HFFc6 (cell line): ENCODE measurements at regions not wholly inside any gene's neighbourhood (a gene's known extent, or its start where the extent isn't known, plus 50 kb on each side); places are given as distances from the start of the nearest gene placed in this dataset.
A peak's percentile ranks its signal among the peaks of the same experiment; 100 is the strongest.

Source experiments
- DNase-seq: peaks from one replicate; pipeline ENCODE4 v3.0.0-alpha.2; 2018
- H3K27ac Mint-ChIP-seq: 2 replicates; pipeline ENCODE4 v1.8.0; 2020; ENCODE audit warnings: mild to moderate bottlenecking, mixed read lengths
- H3K27me3 Mint-ChIP-seq: 2 replicates; pipeline ENCODE4 v1.8.0; 2021; ENCODE audit warnings: mild to moderate bottlenecking, moderate library complexity, mixed read lengths; ENCODE audit not compliant: insufficient read depth
- H3K36me3 Mint-ChIP-seq: 2 replicates; pipeline ENCODE4 v1.8.0; 2021; ENCODE audit warnings: low read depth, mixed read lengths
- H3K4me1 Mint-ChIP-seq: 2 replicates; pipeline ENCODE4 v1.8.0; 2020; ENCODE audit warnings: low read depth, mixed read lengths
- H3K4me3 Mint-ChIP-seq: 2 replicates; pipeline ENCODE4 v1.8.0; 2020; ENCODE audit warnings: mild to moderate bottlenecking, moderate library complexity, mixed read lengths
- H3K9me3 Mint-ChIP-seq: 2 replicates; pipeline ENCODE4 v1.8.0; 2020; ENCODE audit warnings: mild to moderate bottlenecking, mixed read lengths
- TF ChIP-seq, protein P1 (sequence below): fragments of 200-600 bp; sonication (generic); IDR thresholded peaks from 2 replicates; pipeline ENCODE4 v1.5.0; 2021; ENCODE audit warnings: antibody characterized with exemption, mild to moderate bottlenecking

- no peak overlapping the region for H3K4me3 Mint-ChIP-seq
- H3K27me3 Mint-ChIP-seq, result no peaks in the 10 kb centered on the region
- no peaks in the 10 kb centered on the region for H3K36me3 Mint-ChIP-seq
- H3K4me1 Mint-ChIP-seq, result peaks cover 10% of the 10 kb centered on the region
- DNase-seq, result peak; percentile 64
- H3K27ac Mint-ChIP-seq, result no peak overlapping the region; the same call in 1 of the 2 replicates
- TF ChIP-seq, protein P1, sequence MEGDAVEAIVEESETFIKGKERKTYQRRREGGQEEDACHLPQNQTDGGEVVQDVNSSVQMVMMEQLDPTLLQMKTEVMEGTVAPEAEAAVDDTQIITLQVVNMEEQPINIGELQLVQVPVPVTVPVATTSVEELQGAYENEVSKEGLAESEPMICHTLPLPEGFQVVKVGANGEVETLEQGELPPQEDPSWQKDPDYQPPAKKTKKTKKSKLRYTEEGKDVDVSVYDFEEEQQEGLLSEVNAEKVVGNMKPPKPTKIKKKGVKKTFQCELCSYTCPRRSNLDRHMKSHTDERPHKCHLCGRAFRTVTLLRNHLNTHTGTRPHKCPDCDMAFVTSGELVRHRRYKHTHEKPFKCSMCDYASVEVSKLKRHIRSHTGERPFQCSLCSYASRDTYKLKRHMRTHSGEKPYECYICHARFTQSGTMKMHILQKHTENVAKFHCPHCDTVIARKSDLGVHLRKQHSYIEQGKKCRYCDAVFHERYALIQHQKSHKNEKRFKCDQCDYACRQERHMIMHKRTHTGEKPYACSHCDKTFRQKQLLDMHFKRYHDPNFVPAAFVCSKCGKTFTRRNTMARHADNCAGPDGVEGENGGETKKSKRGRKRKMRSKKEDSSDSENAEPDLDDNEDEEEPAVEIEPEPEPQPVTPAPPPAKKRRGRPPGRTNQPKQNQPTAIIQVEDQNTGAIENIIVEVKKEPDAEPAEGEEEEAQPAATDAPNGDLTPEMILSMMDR, result peak; percentile 97
- H3K9me3 Mint-ChIP-seq, result no peaks in the 10 kb centered on the region
Observed at GRCh38 chr1:221203224-221204054, 324.2 kb downstream of the HLX start.

GRCh38 chr1:221204055-221204833 lies 325.0 kb downstream of the HLX start:
- no peaks in the 10 kb centered on the region; the same call in 1 of the 2 replicates for H3K9me3 Mint-ChIP-seq

GRCh38 chr1:221206076-221206475 lies 326.8 kb downstream of the HLX start:
- no peaks in the 10 kb centered on the region for H3K36me3 Mint-ChIP-seq
- H3K27ac Mint-ChIP-seq, result no peak overlapping the region
- no peaks in the 10 kb centered on the region for H3K27me3 Mint-ChIP-seq
- TF ChIP-seq, protein P1, result no peak
- no peaks in the 10 kb centered on the region; the same call in 1 of the 2 replicates for H3K9me3 Mint-ChIP-seq
- H3K4me3 Mint-ChIP-seq, result no peak overlapping the region
- no peak for DNase-seq
- peaks cover 10% of the 10 kb centered on the region for H3K4me1 Mint-ChIP-seq

More at GRCh38 chr1:221204055-221204833, 325.0 kb downstream of the HLX start:
- H3K4me3 Mint-ChIP-seq, result no peak overlapping the region
- H3K4me1 Mint-ChIP-seq, result peaks cover 10% of the 10 kb centered on the region
- no peak for DNase-seq
- H3K36me3 Mint-ChIP-seq, result no peaks in the 10 kb centered on the region
- H3K27ac Mint-ChIP-seq, result no peak overlapping the region
- TF ChIP-seq, protein P1, result no peak
- H3K27me3 Mint-ChIP-seq, result no peaks in the 10 kb centered on the region

GRCh38 chr1:221212926-221213325 lies 333.7 kb downstream of the HLX start:
- TF ChIP-seq, protein P1, result no peak
- Mint-ChIP-seq H3K9me3 (no peaks in the 10 kb centered on the region; the same call in 1 of the 2 replicates), H3K4me3 (no peak overlapping the region), H3K4me1 (peaks cover 15% of the 10 kb centered on the region), H3K36me3 (no peaks in the 10 kb centered on the region), H3K27ac (no peak overlapping the region), H3K27me3 (peaks cover 3% of the 10 kb centered on the region)
- DNase-seq, result no peak

- peaks cover 15% of the 10 kb centered on the region for H3K4me1 Mint-ChIP-seq
- TF ChIP-seq, protein P1, result no peak
- H3K27ac Mint-ChIP-seq, result no peak overlapping the region
- no peak overlapping the region for H3K4me3 Mint-ChIP-seq
- no peaks in the 10 kb centered on the region for H3K9me3 Mint-ChIP-seq
- H3K27me3 Mint-ChIP-seq, result peaks cover 3% of the 10 kb centered on the region; the same call in 1 of the 2 replicates
- no peak for DNase-seq
- no peaks in the 10 kb centered on the region for H3K36me3 Mint-ChIP-seq
Observed at GRCh38 chr1:221217029-221217428, 337.8 kb downstream of the HLX start.
